HEK293 (cell line): ENCODE measurements at regions not wholly inside any gene's neighbourhood (a gene's known extent, or its start where the extent isn't known, plus 50 kb on each side); places are given as distances from the start of the nearest gene placed in this dataset.

Experiments used
- KLF16 ChIP-seq: fragments of 450-650 bp; formaldehyde crosslinking; IDR thresholded peaks from 2 replicates; pipeline ENCODE4 v1.5.1; 2017; ENCODE audit warnings: missing biosample characterization, missing genetic modification characterization
- ZNF549 ChIP-seq: fragments of 450-650 bp; IDR thresholded peaks from 2 replicates; pipeline ENCODE4 v1.5.1; 2018; ENCODE audit warnings: missing biosample characterization, missing genetic modification characterization, mild to moderate bottlenecking, inconsistent platforms, moderate library complexity
- ZNF664 ChIP-seq: fragments of 450-650 bp; formaldehyde crosslinking; IDR thresholded peaks from 2 replicates; pipeline ENCODE4 v1.5.1; 2016; ENCODE audit warnings: missing biosample characterization, missing genetic modification characterization
- TF ChIP-seq, protein P1 (sequence below): fragments of 450-650 bp; formaldehyde crosslinking; IDR thresholded peaks from 2 replicates; pipeline ENCODE4 v1.5.1; 2016; ENCODE audit warnings: missing biosample characterization, missing genetic modification characterization
- TF ChIP-seq, protein P2 (sequence below): fragments of 450-650 bp; formaldehyde crosslinking; IDR thresholded peaks from 2 replicates; pipeline ENCODE4 v1.5.1; 2016; ENCODE audit warnings: missing biosample characterization, missing genetic modification characterization, low read depth
- TF ChIP-seq, protein P3 (sequence below): fragments of 450-650 bp; formaldehyde crosslinking; IDR thresholded peaks from 2 replicates; pipeline ENCODE4 v1.5.1; 2016; ENCODE audit warnings: missing biosample characterization, missing genetic modification characterization

DNA sequence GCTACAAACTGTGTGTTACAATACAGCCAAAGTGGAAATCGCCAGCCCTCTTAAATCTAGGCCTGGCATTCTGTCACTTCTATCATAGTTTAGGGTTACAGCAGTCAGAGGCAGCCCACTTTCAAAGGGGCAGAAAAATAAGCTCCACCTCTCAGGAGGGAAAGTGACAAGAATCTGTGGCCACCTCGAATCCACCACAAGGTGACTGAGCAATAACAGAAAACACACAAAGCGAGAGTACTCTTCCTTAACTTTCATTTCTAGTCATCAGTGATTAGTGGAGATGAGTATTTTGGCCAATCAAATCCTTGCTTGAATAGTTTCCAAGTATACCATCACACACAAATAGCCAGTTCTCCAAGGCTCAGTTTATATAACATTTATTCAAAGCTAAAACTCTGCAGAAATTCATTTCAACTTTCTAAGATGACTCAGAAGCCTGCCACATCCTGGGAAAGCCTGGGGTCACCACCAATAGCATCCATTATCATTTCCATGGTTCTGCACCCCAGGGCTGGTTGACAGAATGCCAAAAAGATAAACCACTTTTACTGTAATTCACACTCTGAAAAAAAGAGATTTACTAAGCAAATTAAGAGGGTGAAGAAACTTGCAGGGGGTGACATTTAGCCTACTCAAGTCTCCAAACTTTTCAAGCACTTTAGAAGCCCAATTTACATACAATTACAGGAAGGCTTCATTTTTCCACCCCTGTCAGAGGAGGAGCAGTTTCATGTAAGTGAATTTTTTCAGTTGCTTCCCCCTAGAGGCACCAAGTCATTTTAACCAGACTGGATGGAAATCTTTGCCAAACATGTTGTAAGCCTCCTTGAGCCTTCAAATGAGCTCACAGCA is 66.8 kb downstream of the SALL1 start:
- TF ChIP-seq KLF16 (tag by site-specific recombination) (no peak), ZNF664 (tag by site-specific recombination) (no peak), ZNF549 (tag by site-specific recombination) (no peak)
- TF ChIP-seq, protein P1, sequence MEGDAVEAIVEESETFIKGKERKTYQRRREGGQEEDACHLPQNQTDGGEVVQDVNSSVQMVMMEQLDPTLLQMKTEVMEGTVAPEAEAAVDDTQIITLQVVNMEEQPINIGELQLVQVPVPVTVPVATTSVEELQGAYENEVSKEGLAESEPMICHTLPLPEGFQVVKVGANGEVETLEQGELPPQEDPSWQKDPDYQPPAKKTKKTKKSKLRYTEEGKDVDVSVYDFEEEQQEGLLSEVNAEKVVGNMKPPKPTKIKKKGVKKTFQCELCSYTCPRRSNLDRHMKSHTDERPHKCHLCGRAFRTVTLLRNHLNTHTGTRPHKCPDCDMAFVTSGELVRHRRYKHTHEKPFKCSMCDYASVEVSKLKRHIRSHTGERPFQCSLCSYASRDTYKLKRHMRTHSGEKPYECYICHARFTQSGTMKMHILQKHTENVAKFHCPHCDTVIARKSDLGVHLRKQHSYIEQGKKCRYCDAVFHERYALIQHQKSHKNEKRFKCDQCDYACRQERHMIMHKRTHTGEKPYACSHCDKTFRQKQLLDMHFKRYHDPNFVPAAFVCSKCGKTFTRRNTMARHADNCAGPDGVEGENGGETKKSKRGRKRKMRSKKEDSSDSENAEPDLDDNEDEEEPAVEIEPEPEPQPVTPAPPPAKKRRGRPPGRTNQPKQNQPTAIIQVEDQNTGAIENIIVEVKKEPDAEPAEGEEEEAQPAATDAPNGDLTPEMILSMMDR: no peak
- TF ChIP-seq, protein P2, sequence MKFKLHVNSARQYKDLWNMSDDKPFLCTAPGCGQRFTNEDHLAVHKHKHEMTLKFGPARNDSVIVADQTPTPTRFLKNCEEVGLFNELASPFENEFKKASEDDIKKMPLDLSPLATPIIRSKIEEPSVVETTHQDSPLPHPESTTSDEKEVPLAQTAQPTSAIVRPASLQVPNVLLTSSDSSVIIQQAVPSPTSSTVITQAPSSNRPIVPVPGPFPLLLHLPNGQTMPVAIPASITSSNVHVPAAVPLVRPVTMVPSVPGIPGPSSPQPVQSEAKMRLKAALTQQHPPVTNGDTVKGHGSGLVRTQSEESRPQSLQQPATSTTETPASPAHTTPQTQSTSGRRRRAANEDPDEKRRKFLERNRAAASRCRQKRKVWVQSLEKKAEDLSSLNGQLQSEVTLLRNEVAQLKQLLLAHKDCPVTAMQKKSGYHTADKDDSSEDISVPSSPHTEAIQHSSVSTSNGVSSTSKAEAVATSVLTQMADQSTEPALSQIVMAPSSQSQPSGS (tag by site-specific recombination): no peak
- TF ChIP-seq, protein P3, sequence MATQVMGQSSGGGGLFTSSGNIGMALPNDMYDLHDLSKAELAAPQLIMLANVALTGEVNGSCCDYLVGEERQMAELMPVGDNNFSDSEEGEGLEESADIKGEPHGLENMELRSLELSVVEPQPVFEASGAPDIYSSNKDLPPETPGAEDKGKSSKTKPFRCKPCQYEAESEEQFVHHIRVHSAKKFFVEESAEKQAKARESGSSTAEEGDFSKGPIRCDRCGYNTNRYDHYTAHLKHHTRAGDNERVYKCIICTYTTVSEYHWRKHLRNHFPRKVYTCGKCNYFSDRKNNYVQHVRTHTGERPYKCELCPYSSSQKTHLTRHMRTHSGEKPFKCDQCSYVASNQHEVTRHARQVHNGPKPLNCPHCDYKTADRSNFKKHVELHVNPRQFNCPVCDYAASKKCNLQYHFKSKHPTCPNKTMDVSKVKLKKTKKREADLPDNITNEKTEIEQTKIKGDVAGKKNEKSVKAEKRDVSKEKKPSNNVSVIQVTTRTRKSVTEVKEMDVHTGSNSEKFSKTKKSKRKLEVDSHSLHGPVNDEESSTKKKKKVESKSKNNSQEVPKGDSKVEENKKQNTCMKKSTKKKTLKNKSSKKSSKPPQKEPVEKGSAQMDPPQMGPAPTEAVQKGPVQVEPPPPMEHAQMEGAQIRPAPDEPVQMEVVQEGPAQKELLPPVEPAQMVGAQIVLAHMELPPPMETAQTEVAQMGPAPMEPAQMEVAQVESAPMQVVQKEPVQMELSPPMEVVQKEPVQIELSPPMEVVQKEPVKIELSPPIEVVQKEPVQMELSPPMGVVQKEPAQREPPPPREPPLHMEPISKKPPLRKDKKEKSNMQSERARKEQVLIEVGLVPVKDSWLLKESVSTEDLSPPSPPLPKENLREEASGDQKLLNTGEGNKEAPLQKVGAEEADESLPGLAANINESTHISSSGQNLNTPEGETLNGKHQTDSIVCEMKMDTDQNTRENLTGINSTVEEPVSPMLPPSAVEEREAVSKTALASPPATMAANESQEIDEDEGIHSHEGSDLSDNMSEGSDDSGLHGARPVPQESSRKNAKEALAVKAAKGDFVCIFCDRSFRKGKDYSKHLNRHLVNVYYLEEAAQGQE: no peak
